Neural crest cell (in vitro differentiated cells): ENCODE measurements at regions not wholly inside any gene's neighbourhood (a gene's known extent, or its start where the extent isn't known, plus 50 kb on each side); places are given as distances from the start of the nearest gene placed in this dataset.

Source experiments
- DNase-seq: peaks from one replicate; pipeline ENCODE4 v3.0.0; 2021; ENCODE audit warnings: low read depth, mixed read lengths, low spot score
- H3K27ac Mint-ChIP-seq: one replicate; pipeline ENCODE4 v1.8.0; 2021; ENCODE audit warnings: mild to moderate bottlenecking, mixed read lengths; ENCODE audit not compliant: unreplicated experiment
- H3K27me3 Mint-ChIP-seq: 2 replicates; pipeline ENCODE4 v1.8.0; 2021; ENCODE audit warnings: low read depth, mild to moderate bottlenecking, mixed read lengths
- H3K36me3 Mint-ChIP-seq: 2 replicates; pipeline ENCODE4 v1.8.0; 2021; ENCODE audit warnings: low read depth, mild to moderate bottlenecking, mixed read lengths
- H3K4me1 Mint-ChIP-seq: 2 replicates; pipeline ENCODE4 v1.8.0; 2021; ENCODE audit warnings: mixed read lengths
- H3K4me3 Mint-ChIP-seq: one replicate; pipeline ENCODE4 v1.8.0; 2021; ENCODE audit warnings: mild to moderate bottlenecking, mixed read lengths
- H3K9me3 Mint-ChIP-seq: 2 replicates; pipeline ENCODE4 v1.8.0; 2021; ENCODE audit warnings: mixed read lengths
- CTCF ChIP-seq: fragments of 200-600 bp; sonication (generic); conservative IDR thresholded peaks from 2 replicates; pipeline ENCODE4 v1.5.0; 2021; ENCODE audit warnings: antibody characterized with exemption, mild to moderate bottlenecking

- H3K36me3 Mint-ChIP-seq = no peaks in the 10 kb centered on the region
- no peak overlapping the region for H3K27ac Mint-ChIP-seq
- no peak for TF ChIP-seq CTCF
- H3K4me3 Mint-ChIP-seq = no peak overlapping the region
- no peak for DNase-seq
- no peaks in the 10 kb centered on the region for H3K27me3 Mint-ChIP-seq
- no peaks in the 10 kb centered on the region for H3K4me1 Mint-ChIP-seq
- no peaks in the 10 kb centered on the region for H3K9me3 Mint-ChIP-seq
Observed at GRCh38 chr11:39462506-39462905, 1996.9 kb downstream of the LRRC4C start.

- no peak for TF ChIP-seq CTCF
- H3K9me3 Mint-ChIP-seq = no peaks in the 10 kb centered on the region
- DNase-seq = no peak
- H3K27me3 Mint-ChIP-seq = no peaks in the 10 kb centered on the region
- no peaks in the 10 kb centered on the region for H3K36me3 Mint-ChIP-seq
- no peak overlapping the region for H3K27ac Mint-ChIP-seq
- no peaks in the 10 kb centered on the region for H3K4me1 Mint-ChIP-seq
- no peak overlapping the region for H3K4me3 Mint-ChIP-seq
Observed at GRCh38 chr11:39461066-39461465, 1998.4 kb downstream of the LRRC4C start.

DNA sequence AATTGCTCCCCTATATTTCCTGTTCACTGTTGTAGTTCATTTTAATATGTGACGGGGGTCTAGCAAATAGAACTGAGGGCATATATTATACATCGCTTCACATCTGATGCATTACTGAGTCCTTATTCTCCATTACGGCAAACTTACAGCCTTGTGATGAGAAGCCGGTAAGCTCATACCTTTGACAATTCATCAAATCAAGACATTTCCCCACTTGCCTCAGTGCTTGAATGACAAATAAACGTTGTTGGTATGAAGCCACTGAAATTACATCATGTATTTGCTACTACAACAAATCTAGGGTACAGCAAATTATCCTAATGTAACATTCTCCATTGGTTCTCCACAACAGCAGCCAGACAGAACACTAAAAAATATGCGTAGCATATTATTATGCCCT, 1999.8 kb downstream of the LRRC4C start:
- no peak for DNase-seq
- no peaks in the 10 kb centered on the region for H3K9me3 Mint-ChIP-seq
- TF ChIP-seq CTCF = no peak

GRCh38 chr11:39458481-39458880, 2001.0 kb downstream of the LRRC4C start:
- no peak for DNase-seq

More for the DNA sequence above, 1999.8 kb downstream of the LRRC4C start:
- no peaks in the 10 kb centered on the region for H3K36me3 Mint-ChIP-seq
- H3K27ac Mint-ChIP-seq = no peak overlapping the region
- no peaks in the 10 kb centered on the region for H3K27me3 Mint-ChIP-seq
- H3K4me3 Mint-ChIP-seq = no peak overlapping the region
- no peaks in the 10 kb centered on the region for H3K4me1 Mint-ChIP-seq

DNA sequence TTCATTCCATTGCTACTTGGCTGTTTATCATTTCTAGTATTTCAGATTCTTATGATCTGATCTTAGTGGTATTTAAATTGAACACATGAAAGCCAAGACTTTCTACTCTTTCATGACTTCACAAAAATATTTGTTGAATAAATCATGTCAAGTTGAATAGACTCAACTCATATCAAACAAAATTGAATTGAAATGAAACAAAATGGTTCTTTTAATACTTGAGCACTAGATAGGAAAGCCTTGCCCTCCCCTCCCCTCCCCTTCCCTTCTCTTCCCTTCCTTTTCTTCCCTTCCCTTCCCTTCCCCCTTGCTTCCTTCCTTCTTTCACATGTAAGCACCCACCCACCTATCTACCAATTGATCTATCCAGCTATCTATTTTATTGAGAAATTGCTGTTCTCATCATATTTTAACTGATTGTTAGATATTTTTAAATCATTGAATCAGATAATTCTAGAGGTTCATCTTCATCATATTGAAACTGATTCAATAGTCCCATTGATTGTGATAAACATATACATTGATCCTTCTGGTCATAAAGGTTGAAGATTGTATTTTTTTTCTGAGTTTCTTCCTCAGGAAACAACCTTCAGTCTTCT, 2015.9 kb downstream of the LRRC4C start:
- H3K27ac Mint-ChIP-seq = no peak overlapping the region
- no peaks in the 10 kb centered on the region for H3K4me1 Mint-ChIP-seq
- H3K27me3 Mint-ChIP-seq = no peaks in the 10 kb centered on the region
- no peak for TF ChIP-seq CTCF
- H3K9me3 Mint-ChIP-seq = peaks cover 5% of the 10 kb centered on the region
- no peak overlapping the region for H3K4me3 Mint-ChIP-seq
- no peaks in the 10 kb centered on the region for H3K36me3 Mint-ChIP-seq
- DNase-seq = no peak

More at GRCh38 chr11:39458481-39458880, 2001.0 kb downstream of the LRRC4C start:
- Mint-ChIP-seq H3K9me3 (no peaks in the 10 kb centered on the region), H3K4me1 (no peaks in the 10 kb centered on the region), H3K36me3 (no peaks in the 10 kb centered on the region), H3K27ac (no peak overlapping the region), H3K27me3 (no peaks in the 10 kb centered on the region), H3K4me3 (no peak overlapping the region)
- TF ChIP-seq CTCF = no peak
